ENCODE measurements at regions not wholly inside any gene's neighbourhood (a gene's known extent, or its start where the extent isn't known, plus 50 kb on each side); places are given as distances from the start of the nearest gene placed in this dataset.
"Not testable (repeated sequence)": the region's sequence is repeated elsewhere in the genome, so short reads cannot be mapped to it uniquely, and the experiment has no call there.

DNA sequence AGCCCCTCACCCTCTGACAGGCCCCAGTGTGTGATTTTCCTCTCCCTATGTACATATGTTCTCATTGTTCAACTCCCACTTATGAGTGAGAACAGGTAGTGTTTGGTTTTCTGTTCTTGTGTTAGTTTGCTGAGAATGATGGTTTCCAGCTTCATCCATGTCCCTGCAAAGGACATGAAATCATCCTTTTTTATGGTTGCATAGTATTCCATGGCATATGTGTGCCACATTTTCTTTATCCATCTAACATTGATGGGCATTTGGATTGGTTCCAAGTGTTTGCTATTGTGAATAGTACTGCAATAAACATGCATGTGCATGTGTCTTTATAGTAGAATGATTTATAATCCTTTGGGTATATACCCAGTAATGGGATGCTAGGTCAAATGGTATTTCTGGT is 223.7 kb upstream of the VLDLR start:
- TF ChIP-seq POLR2A, POLR2AphosphoS5 (IDR thresholded peaks at IDR 0.05): not testable (repeated sequence)
- TF ChIP-seq, protein P1, sequence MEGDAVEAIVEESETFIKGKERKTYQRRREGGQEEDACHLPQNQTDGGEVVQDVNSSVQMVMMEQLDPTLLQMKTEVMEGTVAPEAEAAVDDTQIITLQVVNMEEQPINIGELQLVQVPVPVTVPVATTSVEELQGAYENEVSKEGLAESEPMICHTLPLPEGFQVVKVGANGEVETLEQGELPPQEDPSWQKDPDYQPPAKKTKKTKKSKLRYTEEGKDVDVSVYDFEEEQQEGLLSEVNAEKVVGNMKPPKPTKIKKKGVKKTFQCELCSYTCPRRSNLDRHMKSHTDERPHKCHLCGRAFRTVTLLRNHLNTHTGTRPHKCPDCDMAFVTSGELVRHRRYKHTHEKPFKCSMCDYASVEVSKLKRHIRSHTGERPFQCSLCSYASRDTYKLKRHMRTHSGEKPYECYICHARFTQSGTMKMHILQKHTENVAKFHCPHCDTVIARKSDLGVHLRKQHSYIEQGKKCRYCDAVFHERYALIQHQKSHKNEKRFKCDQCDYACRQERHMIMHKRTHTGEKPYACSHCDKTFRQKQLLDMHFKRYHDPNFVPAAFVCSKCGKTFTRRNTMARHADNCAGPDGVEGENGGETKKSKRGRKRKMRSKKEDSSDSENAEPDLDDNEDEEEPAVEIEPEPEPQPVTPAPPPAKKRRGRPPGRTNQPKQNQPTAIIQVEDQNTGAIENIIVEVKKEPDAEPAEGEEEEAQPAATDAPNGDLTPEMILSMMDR (IDR thresholded peaks at IDR 0.05): not testable (repeated sequence)
